ENCODE measurements at regions not wholly inside any gene's neighbourhood (a gene's known extent, or its start where the extent isn't known, plus 50 kb on each side); places are given as distances from the start of the nearest gene placed in this dataset.

- Mint-ChIP-seq H3K27ac (ENCODE audit: unreplicated experiment) (peak overlapping the region; percentile 27), H3K36me3 (ENCODE audit: low read depth, unreplicated experiment) (peaks cover 2% of the 10 kb centered on the region), H3K27me3 (ENCODE audit: low read depth, unreplicated experiment) (peaks cover 12% of the 10 kb centered on the region), H3K4me3 (ENCODE audit: unreplicated experiment) (no peak overlapping the region), H3K9me3 (ENCODE audit: unreplicated experiment) (peaks cover 2% of the 10 kb centered on the region), H3K4me1 (ENCODE audit: low read depth, unreplicated experiment) (peaks cover 13% of the 10 kb centered on the region)
- DNase-seq (ENCODE audit: low read depth) (peak; percentile 65), FAIRE-seq (no peak)
- no peak overlapping the region for H2AFZ ChIP-seq (ENCODE audit: low read depth, low read length)
- H3K79me2 ChIP-seq (ENCODE audit: insufficient read depth, low read length) = no peaks in the 10 kb centered on the region
- H3K27me3 ChIP-seq (ENCODE audit: insufficient read depth, low read length) = no peaks in the 10 kb centered on the region
- no peak overlapping the region for H3K4me3 ChIP-seq (ENCODE audit: insufficient read depth, low read depth, low read length)
- H3K9ac ChIP-seq (ENCODE audit: low read length) = no peak overlapping the region
- H3K27ac ChIP-seq (ENCODE audit: low read depth, low read length) = peak overlapping the region; percentile 18
- H4K20me1 ChIP-seq (ENCODE audit: insufficient read depth, low read length) = no peaks in the 10 kb centered on the region
- H3K4me1 ChIP-seq (ENCODE audit: insufficient read depth, low read length) = peaks cover 9% of the 10 kb centered on the region
- H3K4me2 ChIP-seq (ENCODE audit: low read length) = peak overlapping the region; percentile 47
- TF ChIP-seq EZH2 (IDR thresholded peaks at IDR 0.05; ENCODE audit: insufficient read depth, low read length) (no peak), CTCF (IDR thresholded peaks at IDR 0.05; ENCODE audit: insufficient read depth, low read depth, low read length) (no peak)
- no peaks in the 10 kb centered on the region for H3K9me3 ChIP-seq (ENCODE audit: insufficient read depth, low read depth, low read length)
- H3K36me3 ChIP-seq (ENCODE audit: insufficient read depth, low read length) = no peaks in the 10 kb centered on the region
Measured at GRCh38 chr13:40453351-40454021, 213.0 kb downstream of the FOXO1 start.

- no peak overlapping the region for H3K4me3 ChIP-seq (ENCODE audit: insufficient read depth, low read depth, low read length)
- no peaks in the 10 kb centered on the region for H3K27me3 ChIP-seq (ENCODE audit: insufficient read depth, low read length)
- Mint-ChIP-seq H3K4me1 (ENCODE audit: low read depth, unreplicated experiment) (peaks cover 15% of the 10 kb centered on the region), H3K36me3 (ENCODE audit: low read depth, unreplicated experiment) (no peaks in the 10 kb centered on the region), H3K27me3 (ENCODE audit: low read depth, unreplicated experiment) (peaks cover 15% of the 10 kb centered on the region), H3K9me3 (ENCODE audit: unreplicated experiment) (peaks cover 1% of the 10 kb centered on the region), H3K4me3 (ENCODE audit: unreplicated experiment) (no peak overlapping the region), H3K27ac (ENCODE audit: unreplicated experiment) (no peak overlapping the region)
- DNase-seq (ENCODE audit: low read depth) (no peak), FAIRE-seq (no peak)
- TF ChIP-seq CTCF (IDR thresholded peaks at IDR 0.05; ENCODE audit: insufficient read depth, low read depth, low read length) (no peak), EZH2 (IDR thresholded peaks at IDR 0.05; ENCODE audit: insufficient read depth, low read length) (no peak)
- H3K9ac ChIP-seq (ENCODE audit: low read length) = no peak overlapping the region
- peaks cover 9% of the 10 kb centered on the region for H3K4me1 ChIP-seq (ENCODE audit: insufficient read depth, low read length)
- H2AFZ ChIP-seq (ENCODE audit: low read depth, low read length) = no peak overlapping the region
- H3K27ac ChIP-seq (ENCODE audit: low read depth, low read length) = no peak overlapping the region
- H4K20me1 ChIP-seq (ENCODE audit: insufficient read depth, low read length) = no peaks in the 10 kb centered on the region
- H3K9me3 ChIP-seq (ENCODE audit: insufficient read depth, low read depth, low read length) = no peaks in the 10 kb centered on the region
- no peaks in the 10 kb centered on the region for H3K79me2 ChIP-seq (ENCODE audit: insufficient read depth, low read length)
- no peaks in the 10 kb centered on the region for H3K36me3 ChIP-seq (ENCODE audit: insufficient read depth, low read length)
- no peak overlapping the region for H3K4me2 ChIP-seq (ENCODE audit: low read length)
Measured at GRCh38 chr13:40456397-40456953, 210.0 kb downstream of the FOXO1 start.

DNA sequence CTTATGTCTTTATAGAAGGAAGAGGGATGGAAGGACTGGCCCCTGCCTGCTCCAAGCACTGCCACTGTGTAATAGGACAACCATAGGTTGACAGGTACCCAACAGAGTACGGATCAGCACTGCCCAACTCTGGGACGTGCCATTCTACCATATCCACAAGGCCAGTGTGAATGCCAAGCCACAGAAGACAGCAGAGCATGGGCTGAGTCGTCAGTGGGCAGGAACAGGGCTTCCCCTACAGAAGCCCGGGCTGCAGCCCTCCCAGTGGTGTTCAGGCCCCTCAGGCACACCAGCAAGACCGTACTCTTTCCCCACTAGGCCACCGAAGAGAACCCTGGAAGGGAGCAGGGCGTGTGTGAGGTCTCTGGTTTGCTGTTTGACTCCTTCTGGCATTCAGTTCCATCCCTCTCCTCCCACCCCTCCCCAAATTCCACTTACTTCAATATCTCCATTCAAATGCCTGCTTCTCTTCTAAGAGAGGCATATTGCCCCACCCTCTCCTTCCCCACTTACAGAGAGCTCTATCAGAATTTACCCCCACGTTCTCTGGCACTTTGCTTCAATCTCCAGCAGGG, 209.4 kb downstream of the FOXO1 start:
- DNase-seq (ENCODE audit: low read depth) = no peak
- Histone ChIP-seq H3K27ac (ENCODE audit: low read depth, low read length) (no peak overlapping the region), H3K4me3 (ENCODE audit: insufficient read depth, low read depth, low read length) (no peak overlapping the region), H3K79me2 (ENCODE audit: insufficient read depth, low read length) (no peaks in the 10 kb centered on the region), H3K4me2 (ENCODE audit: low read length) (no peak overlapping the region), H2AFZ (ENCODE audit: low read depth, low read length) (no peak overlapping the region), H4K20me1 (ENCODE audit: insufficient read depth, low read length) (no peaks in the 10 kb centered on the region), H3K9me3 (ENCODE audit: insufficient read depth, low read depth, low read length) (no peaks in the 10 kb centered on the region), H3K36me3 (ENCODE audit: insufficient read depth, low read length) (no peaks in the 10 kb centered on the region), H3K9ac (ENCODE audit: low read length) (no peak overlapping the region), H3K4me1 (ENCODE audit: insufficient read depth, low read length) (peaks cover 9% of the 10 kb centered on the region), H3K27me3 (ENCODE audit: insufficient read depth, low read length) (no peaks in the 10 kb centered on the region)
- H3K4me3 Mint-ChIP-seq (ENCODE audit: unreplicated experiment) = no peak overlapping the region
- no peak for TF ChIP-seq CTCF (IDR thresholded peaks at IDR 0.05; ENCODE audit: insufficient read depth, low read depth, low read length)
- TF ChIP-seq EZH2 (IDR thresholded peaks at IDR 0.05; ENCODE audit: insufficient read depth, low read length) = no peak
- FAIRE-seq = no peak
- no peaks in the 10 kb centered on the region for H3K36me3 Mint-ChIP-seq (ENCODE audit: low read depth, unreplicated experiment)
- peaks cover 15% of the 10 kb centered on the region for H3K27me3 Mint-ChIP-seq (ENCODE audit: low read depth, unreplicated experiment)
- H3K27ac Mint-ChIP-seq (ENCODE audit: unreplicated experiment) = no peak overlapping the region
- peaks cover 1% of the 10 kb centered on the region for H3K9me3 Mint-ChIP-seq (ENCODE audit: unreplicated experiment)
- peaks cover 15% of the 10 kb centered on the region for H3K4me1 Mint-ChIP-seq (ENCODE audit: low read depth, unreplicated experiment)

Data from astrocyte (in vitro differentiated cells and primary cell).